ENCODE measurements at regions not wholly inside any gene's neighbourhood (a gene's known extent, or its start where the extent isn't known, plus 50 kb on each side); places are given as distances from the start of the nearest gene placed in this dataset.

GRCh38 chr13:26475176-26476110, 82.0 kb upstream of the WASF3 start:
- no peak overlapping the region for H3K27ac ChIP-seq
- TF ChIP-seq CTCF (conservative IDR thresholded peaks at IDR 0.05), result no peak

- H3K27ac ChIP-seq, result no peak overlapping the region
- TF ChIP-seq CTCF (conservative IDR thresholded peaks at IDR 0.05), result no peak
These were observed 81.2 kb upstream of the WASF3 start for GRCh38 chr13:26476111-26476781.

GRCh38 chr13:26476782-26477142, 80.7 kb upstream of the WASF3 start:
- no peak overlapping the region for H3K27ac ChIP-seq
- TF ChIP-seq CTCF (conservative IDR thresholded peaks at IDR 0.05), result no peak

GRCh38 chr13:26477681-26478080, 79.8 kb upstream of the WASF3 start:
- no peak overlapping the region for H3K27ac ChIP-seq
- TF ChIP-seq CTCF (conservative IDR thresholded peaks at IDR 0.05), result no peak

GRCh38 chr13:26480246-26480855, 77.1 kb upstream of the WASF3 start:
- H3K27ac ChIP-seq, result no peak overlapping the region
- no peak for TF ChIP-seq CTCF (conservative IDR thresholded peaks at IDR 0.05)

GRCh38 chr13:26482451-26483197, 74.9 kb upstream of the WASF3 start:
- peak; percentile 86 for TF ChIP-seq CTCF (conservative IDR thresholded peaks at IDR 0.05)
- peak overlapping the region; percentile 52; the same call in 1 of the 2 replicates for H3K27ac ChIP-seq

Measured in VCaP (cell line).